ENCODE measurements at regions not wholly inside any gene's neighbourhood (a gene's known extent, or its start where the extent isn't known, plus 50 kb on each side); places are given as distances from the start of the nearest gene placed in this dataset.

- no peak for TF ChIP-seq REST (IDR thresholded peaks at IDR 0.05; ENCODE audit: unreplicated experiment)
- TF ChIP-seq, protein P1, sequence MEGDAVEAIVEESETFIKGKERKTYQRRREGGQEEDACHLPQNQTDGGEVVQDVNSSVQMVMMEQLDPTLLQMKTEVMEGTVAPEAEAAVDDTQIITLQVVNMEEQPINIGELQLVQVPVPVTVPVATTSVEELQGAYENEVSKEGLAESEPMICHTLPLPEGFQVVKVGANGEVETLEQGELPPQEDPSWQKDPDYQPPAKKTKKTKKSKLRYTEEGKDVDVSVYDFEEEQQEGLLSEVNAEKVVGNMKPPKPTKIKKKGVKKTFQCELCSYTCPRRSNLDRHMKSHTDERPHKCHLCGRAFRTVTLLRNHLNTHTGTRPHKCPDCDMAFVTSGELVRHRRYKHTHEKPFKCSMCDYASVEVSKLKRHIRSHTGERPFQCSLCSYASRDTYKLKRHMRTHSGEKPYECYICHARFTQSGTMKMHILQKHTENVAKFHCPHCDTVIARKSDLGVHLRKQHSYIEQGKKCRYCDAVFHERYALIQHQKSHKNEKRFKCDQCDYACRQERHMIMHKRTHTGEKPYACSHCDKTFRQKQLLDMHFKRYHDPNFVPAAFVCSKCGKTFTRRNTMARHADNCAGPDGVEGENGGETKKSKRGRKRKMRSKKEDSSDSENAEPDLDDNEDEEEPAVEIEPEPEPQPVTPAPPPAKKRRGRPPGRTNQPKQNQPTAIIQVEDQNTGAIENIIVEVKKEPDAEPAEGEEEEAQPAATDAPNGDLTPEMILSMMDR (conservative IDR thresholded peaks at IDR 0.05; ENCODE audit: low read depth in 2 of 2): no peak
- TF ChIP-seq POLR2AphosphoS5 (IDR thresholded peaks at IDR 0.05; ENCODE audit: low read depth): no peak
- TF ChIP-seq ZNF114 (CRISPR knock-in tag; IDR thresholded peaks at IDR 0.05): no peak
- no peak for TF ChIP-seq CREB1 (CRISPR knock-in tag; IDR thresholded peaks at IDR 0.05; ENCODE audit: low read depth)
- no peak for TF ChIP-seq JUNB (IDR thresholded peaks at IDR 0.05; ENCODE audit: unreplicated experiment)
- TF ChIP-seq EZH2phosphoT487 (IDR thresholded peaks at IDR 0.05; ENCODE audit: unreplicated experiment): no peak
- no peak for TF ChIP-seq EZH2 (IDR thresholded peaks at IDR 0.05; ENCODE audit: low read depth, unreplicated experiment)
- TF ChIP-seq NANOG (IDR thresholded peaks at IDR 0.05; ENCODE audit: borderline replicate concordance): no peak
- no peak for TF ChIP-seq ETS1 (IDR thresholded peaks at IDR 0.05)
- TF ChIP-seq ZNF331 (CRISPR knock-in tag; IDR thresholded peaks at IDR 0.05; ENCODE audit: low read depth): no peak
- no peak for TF ChIP-seq STAT1 (IDR thresholded peaks at IDR 0.05; ENCODE audit: unreplicated experiment)
These were observed 109.0 kb upstream of the CELF4 start for GRCh38 chr18:37674570-37674969.

All from GM23338 (cell line).